ENCODE measurements at regions not wholly inside any gene's neighbourhood (a gene's known extent, or its start where the extent isn't known, plus 50 kb on each side); places are given as distances from the start of the nearest gene placed in this dataset.

DNA sequence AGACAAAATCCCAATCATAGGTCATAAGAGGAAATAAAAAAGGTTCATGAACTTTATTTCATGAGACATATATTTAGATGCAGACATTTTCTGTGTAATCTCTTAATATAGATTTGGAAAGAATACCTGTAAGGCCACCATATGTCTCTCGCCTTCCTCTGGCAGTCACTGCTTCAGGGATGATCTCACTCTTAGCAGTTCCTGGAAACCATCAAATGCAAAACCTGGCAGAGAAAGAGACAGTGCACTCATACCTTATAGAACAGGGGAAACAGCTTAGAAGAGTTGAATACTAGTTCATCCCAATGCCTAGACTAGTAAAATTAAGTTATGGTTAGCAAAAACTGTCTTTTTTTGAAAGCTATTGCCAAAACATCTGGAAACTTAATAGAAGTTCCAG lies 243.3 kb downstream of the GASK1B start:
- H3K4me3 ChIP-seq (ENCODE audit: low read length) = no peak overlapping the region
- ChIA-PET POLR2A (no interaction called here), CTCF (no interaction called here)
- H3K4me1 Mint-ChIP-seq (ENCODE audit: low read depth) = no peaks in the 10 kb centered on the region
- DNase-seq (no peak), ATAC-seq (ENCODE audit: poor library complexity) (no peak)
- TF ChIP-seq, protein P1, sequence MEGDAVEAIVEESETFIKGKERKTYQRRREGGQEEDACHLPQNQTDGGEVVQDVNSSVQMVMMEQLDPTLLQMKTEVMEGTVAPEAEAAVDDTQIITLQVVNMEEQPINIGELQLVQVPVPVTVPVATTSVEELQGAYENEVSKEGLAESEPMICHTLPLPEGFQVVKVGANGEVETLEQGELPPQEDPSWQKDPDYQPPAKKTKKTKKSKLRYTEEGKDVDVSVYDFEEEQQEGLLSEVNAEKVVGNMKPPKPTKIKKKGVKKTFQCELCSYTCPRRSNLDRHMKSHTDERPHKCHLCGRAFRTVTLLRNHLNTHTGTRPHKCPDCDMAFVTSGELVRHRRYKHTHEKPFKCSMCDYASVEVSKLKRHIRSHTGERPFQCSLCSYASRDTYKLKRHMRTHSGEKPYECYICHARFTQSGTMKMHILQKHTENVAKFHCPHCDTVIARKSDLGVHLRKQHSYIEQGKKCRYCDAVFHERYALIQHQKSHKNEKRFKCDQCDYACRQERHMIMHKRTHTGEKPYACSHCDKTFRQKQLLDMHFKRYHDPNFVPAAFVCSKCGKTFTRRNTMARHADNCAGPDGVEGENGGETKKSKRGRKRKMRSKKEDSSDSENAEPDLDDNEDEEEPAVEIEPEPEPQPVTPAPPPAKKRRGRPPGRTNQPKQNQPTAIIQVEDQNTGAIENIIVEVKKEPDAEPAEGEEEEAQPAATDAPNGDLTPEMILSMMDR (IDR thresholded peaks at IDR 0.05) = no peak
- no peak overlapping the region for H3K4me3 Mint-ChIP-seq
- H3K27ac Mint-ChIP-seq = no peak overlapping the region
- no peak overlapping the region for H3K27ac ChIP-seq (ENCODE audit: low read depth in 1 of 2, low read length in 2 of 2)
- H3K9me3 ChIP-seq (ENCODE audit: control insufficient read depth in 1 of 2, insufficient read depth in 1 of 2, low read length in 2 of 2) = peaks cover 0 to 5% of the 10 kb centered on the region in 2 experiments
- H3K36me3 Mint-ChIP-seq (ENCODE audit: low read depth) = no peaks in the 10 kb centered on the region
- intact Hi-C loops (cut with DNase I, micrococcal nuclease) = no loop called here
- no peaks in the 10 kb centered on the region for H3K27me3 Mint-ChIP-seq
- H3K27me3 ChIP-seq (ENCODE audit: control insufficient read depth in 1 of 2, insufficient read depth in 2 of 2, low read length in 2 of 2) = no peaks in the 10 kb centered on the region
- no peaks in the 10 kb centered on the region for H3K4me1 ChIP-seq (ENCODE audit: insufficient read depth, low read length)
- peaks cover 1% of the 10 kb centered on the region for H3K9me3 Mint-ChIP-seq
- no peaks in the 10 kb centered on the region for H3K36me3 ChIP-seq (ENCODE audit: insufficient read depth, low read length)

DNA sequence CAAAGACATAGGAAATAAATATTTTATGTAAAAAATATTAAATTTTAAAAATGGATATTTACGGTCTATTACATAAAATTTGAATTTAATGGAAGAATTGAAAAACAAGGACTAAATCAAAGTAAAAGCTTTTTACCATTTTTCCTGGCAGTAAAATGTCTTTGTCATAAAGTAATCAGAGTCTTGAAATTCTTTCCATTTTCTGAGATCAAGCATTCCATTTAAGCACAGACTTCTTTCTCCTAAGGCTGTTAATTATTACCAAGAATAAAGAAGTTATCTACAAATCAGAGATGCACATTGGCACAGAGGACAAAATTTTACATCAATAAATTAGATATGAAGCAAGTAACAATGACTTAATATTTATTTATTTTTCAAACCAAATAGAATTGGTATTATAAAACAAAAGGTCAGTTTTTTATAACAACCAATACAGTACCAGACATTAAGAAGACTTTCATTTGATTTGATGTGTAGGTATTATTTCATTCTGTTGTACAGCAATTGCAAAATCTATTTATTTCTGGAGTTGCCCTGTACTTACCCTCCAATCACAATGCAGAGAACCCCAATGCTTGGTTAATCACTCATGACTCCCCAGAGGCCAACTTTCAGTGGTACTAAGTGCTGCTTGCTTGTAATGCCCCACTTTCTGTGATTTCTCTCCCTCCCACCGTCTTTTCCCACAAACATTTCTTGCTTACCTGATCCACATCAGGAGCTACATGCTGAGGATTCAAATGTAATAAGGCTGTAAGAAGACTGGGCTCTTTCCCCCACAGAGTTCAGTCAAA lies 254.6 kb downstream of the GASK1B start:
- Histone ChIP-seq H3K27ac (ENCODE audit: low read depth in 1 of 2, low read length in 2 of 2) (no peak overlapping the region), H3K9me3 (ENCODE audit: control insufficient read depth in 1 of 2, insufficient read depth in 1 of 2, low read length in 2 of 2) (peaks cover 0 to 5% of the 10 kb centered on the region in 2 experiments), H3K4me3 (ENCODE audit: low read length) (no peak overlapping the region), H3K36me3 (ENCODE audit: insufficient read depth, low read length) (no peaks in the 10 kb centered on the region), H3K27me3 (ENCODE audit: control insufficient read depth in 1 of 2, insufficient read depth in 2 of 2, low read length in 2 of 2) (no peaks in the 10 kb centered on the region), H3K4me1 (ENCODE audit: insufficient read depth, low read length) (no peaks in the 10 kb centered on the region)
- ATAC-seq (ENCODE audit: poor library complexity) = no peak
- POLR2A ChIA-PET = no interaction called here
- DNase-seq = no peak
- H3K27me3 Mint-ChIP-seq = no peaks in the 10 kb centered on the region
- CTCF ChIA-PET = no interaction called here
- no peak overlapping the region for H3K4me3 Mint-ChIP-seq
- H3K4me1 Mint-ChIP-seq (ENCODE audit: low read depth) = no peaks in the 10 kb centered on the region
- no peak overlapping the region for H3K27ac Mint-ChIP-seq
- TF ChIP-seq, protein P1 (IDR thresholded peaks at IDR 0.05) = no peak
- H3K9me3 Mint-ChIP-seq = peaks cover 3% of the 10 kb centered on the region
- intact Hi-C loops (cut with DNase I, micrococcal nuclease) = no loop called here
- no peaks in the 10 kb centered on the region for H3K36me3 Mint-ChIP-seq (ENCODE audit: low read depth)

GRCh38 chr4:157912212-157912611 lies 260.6 kb downstream of the GASK1B start:
- Mint-ChIP-seq H3K4me3 (no peak overlapping the region), H3K27ac (no peak overlapping the region), H3K4me1 (ENCODE audit: low read depth) (no peaks in the 10 kb centered on the region), H3K9me3 (no peaks in the 10 kb centered on the region), H3K27me3 (no peaks in the 10 kb centered on the region), H3K36me3 (ENCODE audit: low read depth) (no peaks in the 10 kb centered on the region)
- Histone ChIP-seq H3K4me3 (ENCODE audit: low read length) (no peak overlapping the region), H3K4me1 (ENCODE audit: insufficient read depth, low read length) (no peaks in the 10 kb centered on the region), H3K9me3 (ENCODE audit: control insufficient read depth in 1 of 2, insufficient read depth in 1 of 2, low read length in 2 of 2) (no peaks in the 10 kb centered on the region), H3K36me3 (ENCODE audit: insufficient read depth, low read length) (no peaks in the 10 kb centered on the region), H3K27me3 (ENCODE audit: control insufficient read depth in 1 of 2, insufficient read depth in 2 of 2, low read length in 2 of 2) (no peaks in the 10 kb centered on the region), H3K27ac (ENCODE audit: low read depth in 1 of 2, low read length in 2 of 2) (no peak overlapping the region)
- intact Hi-C loops (cut with DNase I, micrococcal nuclease) = no loop called here
- ChIA-PET CTCF (no interaction called here), POLR2A (no interaction called here)
- ATAC-seq (ENCODE audit: poor library complexity) (no peak), DNase-seq (no peak)
- TF ChIP-seq, protein P1 (IDR thresholded peaks at IDR 0.05) = no peak
